GM23338 (cell line): ENCODE measurements at regions not wholly inside any gene's neighbourhood (a gene's known extent, or its start where the extent isn't known, plus 50 kb on each side); places are given as distances from the start of the nearest gene placed in this dataset.

Experiments used
- ATAC-seq: fragments of 200-7000 bp; cut with Tn5 transposase; 3 replicates; pipeline ENCODE4 v1.9.1; 2020
- DNase-seq: peaks from one replicate; pipeline ENCODE4 v3.0.0-alpha.2; 2015; ENCODE audit warnings: low spot score
- H2AFZ ChIP-seq: fragments of 200-600 bp; sonication (generic); 2 replicates; pipeline ENCODE4 v1.8.0; 2016; ENCODE audit warnings: antibody characterized with exemption, mild to moderate bottlenecking, moderate library complexity
- H3F3A ChIP-seq: fragments of 200-600 bp; sonication (generic); replicated peaks from 2 replicates; pipeline ENCODE4 v1.8.0; 2017; ENCODE audit warnings: antibody characterized with exemption, mixed run types, low read depth
- H3K27ac ChIP-seq: fragments of 200-600 bp; sonication (generic); 2 replicates; pipeline ENCODE4 v1.6.1; 2016; ENCODE audit warnings: low read depth
- H3K27me3 ChIP-seq: fragments of 200-600 bp; sonication (generic); 2 replicates; pipeline ENCODE4 v1.8.0; 2016; ENCODE audit warnings: mild to moderate bottlenecking, mixed run types, moderate library complexity; ENCODE audit not compliant: insufficient read depth
- H3K36me3 ChIP-seq: fragments of 200-600 bp; sonication (generic); 2 replicates; pipeline ENCODE4 v1.8.0; 2016; ENCODE audit warnings: mild to moderate bottlenecking; ENCODE audit not compliant: insufficient read depth
- H3K4me1 ChIP-seq: fragments of 200-600 bp; sonication (generic); 2 replicates; pipeline ENCODE4 v1.8.0; 2016; ENCODE audit warnings: mild to moderate bottlenecking, moderate library complexity; ENCODE audit not compliant: insufficient read depth
- H3K4me2 ChIP-seq: fragments of 200-600 bp; sonication (generic); 2 replicates; pipeline ENCODE4 v1.7.1; 2017; ENCODE audit warnings: mixed run types
- H3K4me3 ChIP-seq: fragments of 200-600 bp; sonication (generic); 2 replicates; pipeline ENCODE4 v1.6.1; 2016; ENCODE audit warnings: mixed run types
- H3K79me2 ChIP-seq: fragments of 200-600 bp; sonication (generic); replicated peaks from 2 replicates; pipeline ENCODE4 v1.8.0; 2017; ENCODE audit warnings: mild to moderate bottlenecking; ENCODE audit not compliant: insufficient read depth
- H3K9me2 ChIP-seq: fragments of 200-600 bp; sonication (generic); 2 replicates; pipeline ENCODE4 v1.8.0; 2017; ENCODE audit not compliant: insufficient read depth
- H4K20me1 ChIP-seq: fragments of 200-600 bp; sonication (generic); replicated peaks from 2 replicates; pipeline ENCODE4 v1.8.0; 2017; ENCODE audit warnings: mild to moderate bottlenecking; ENCODE audit not compliant: insufficient read depth
- H3K27ac Mint-ChIP-seq: 2 replicates; pipeline ENCODE4 v1.8.0; 2020; ENCODE audit warnings: inconsistent platforms, mild to moderate bottlenecking, moderate library complexity, mixed read lengths
- H3K27me3 Mint-ChIP-seq: 3 replicates; pipeline ENCODE4 v1.8.0; 2022; ENCODE audit warnings: low read depth, mild to moderate bottlenecking, moderate library complexity, mixed read lengths, inconsistent platforms; ENCODE audit not compliant: insufficient read depth, poor library complexity
- H3K36me3 Mint-ChIP-seq: 3 replicates; pipeline ENCODE4 v1.8.0; 2021; ENCODE audit warnings: low read depth, mild to moderate bottlenecking, inconsistent platforms, moderate library complexity, mixed read lengths
- H3K4me1 Mint-ChIP-seq: 3 replicates; pipeline ENCODE4 v1.8.0; 2020; ENCODE audit warnings: mild to moderate bottlenecking, inconsistent platforms, mixed read lengths
- H3K4me3 Mint-ChIP-seq: 3 replicates; pipeline ENCODE4 v1.8.0; 2021; ENCODE audit warnings: moderate library complexity, mild to moderate bottlenecking, inconsistent platforms, mixed read lengths
- H3K9me3 Mint-ChIP-seq: 3 replicates; pipeline ENCODE4 v1.8.0; 2020; ENCODE audit warnings: moderate library complexity, mild to moderate bottlenecking, inconsistent platforms, mixed read lengths
- CREB1 ChIP-seq: fragments of 250-450 bp; sonication (Bioruptor Pico); IDR thresholded peaks from 2 replicates; pipeline ENCODE4 v1.5.0; 2020; ENCODE audit warnings: low read depth, mild to moderate bottlenecking, moderate library complexity
- CTCF ChIP-seq, 2 experiments: fragments of 200-600 bp in 1 of 2; sonication (generic) in 1 of 2; conservative IDR thresholded peaks; 2 replicates each; pipeline versions ENCODE4 v1.5.1 to v1.6.1; 2016 to 2017; ENCODE audit warnings: antibody characterized with exemption in 2 of 2, low read depth in 2 of 2, mild to moderate bottlenecking in 2 of 2, moderate library complexity in 1 of 2
- EZH2 ChIP-seq: fragments of 200-600 bp; sonication (generic); IDR thresholded peaks from one replicate; pipeline ENCODE4 v1.8.0; 2017; ENCODE audit warnings: antibody characterized with exemption, mild to moderate bottlenecking, low read depth; ENCODE audit not compliant: unreplicated experiment
- EZH2phosphoT487 ChIP-seq: fragments of 200-600 bp; sonication (generic); IDR thresholded peaks from one replicate; pipeline ENCODE4 v1.8.1; 2018; ENCODE audit warnings: antibody characterized with exemption; ENCODE audit not compliant: unreplicated experiment
- JUNB ChIP-seq: IDR thresholded peaks from one replicate; pipeline ENCODE4 v1.6.1; 2016; ENCODE audit warnings: antibody characterized with exemption; ENCODE audit not compliant: unreplicated experiment
- NANOG ChIP-seq: IDR thresholded peaks from 2 replicates; pipeline ENCODE4 v1.6.1; 2016; ENCODE audit warnings: antibody characterized with exemption, borderline replicate concordance
- POLR2AphosphoS5 ChIP-seq: IDR thresholded peaks from 2 replicates; pipeline ENCODE4 v1.6.1; 2016; ENCODE audit warnings: antibody characterized with exemption, low read depth
- REST ChIP-seq: IDR thresholded peaks from one replicate; pipeline ENCODE4 v1.6.1; 2018; ENCODE audit warnings: antibody characterized with exemption; ENCODE audit not compliant: unreplicated experiment
- STAT1 ChIP-seq: IDR thresholded peaks from one replicate; pipeline ENCODE4 v1.6.1; 2016; ENCODE audit warnings: antibody characterized with exemption; ENCODE audit not compliant: unreplicated experiment
- ZNF114 ChIP-seq: fragments of 250-450 bp; sonication (Bioruptor Pico); IDR thresholded peaks from 2 replicates; pipeline ENCODE4 v1.5.0; 2020; ENCODE audit warnings: mild to moderate bottlenecking, moderate library complexity
- ZNF331 ChIP-seq: fragments of 250-450 bp; sonication (Bioruptor Pico); IDR thresholded peaks from 2 replicates; pipeline ENCODE4 v1.5.0; 2020; ENCODE audit warnings: low read depth, mild to moderate bottlenecking, moderate library complexity
- ZNF462 ChIP-seq: fragments of 250-450 bp; sonication (Bioruptor Pico); IDR thresholded peaks from 2 replicates; pipeline ENCODE4 v1.5.0; 2020; ENCODE audit warnings: mild to moderate bottlenecking, moderate library complexity

- no peak overlapping the region for H3K27ac ChIP-seq
- no peak for ATAC-seq
- Mint-ChIP-seq H3K27ac (no peak overlapping the region), H3K36me3 (peaks cover 8% of the 10 kb centered on the region; the same call in 2 of the 3 replicates), H3K27me3 (peaks cover 2% of the 10 kb centered on the region), H3K4me3 (no peak overlapping the region), H3K9me3 (peaks cover 11% of the 10 kb centered on the region), H3K4me1 (peaks cover 6% of the 10 kb centered on the region; the same call in 1 of the 3 replicates)
- TF ChIP-seq ZNF331 (no peak), STAT1 (no peak), POLR2AphosphoS5 (no peak), EZH2phosphoT487 (no peak), JUNB (no peak), ZNF114 (CRISPR knock-in tag) (no peak), EZH2 (no peak), CREB1 (CRISPR knock-in tag) (no peak), CTCF (conservative IDR thresholded peaks at IDR 0.05; ENCODE audit: low read depth in 2 of 2) (no peak), NANOG (no peak), REST (no peak), ZNF462 (CRISPR knock-in tag) (no peak)
- H3K79me2 ChIP-seq: no peaks in the 10 kb centered on the region
- H2AFZ ChIP-seq: no peak overlapping the region
- H3K9me2 ChIP-seq: no peaks in the 10 kb centered on the region
- no peaks in the 10 kb centered on the region for H4K20me1 ChIP-seq
- H3K4me1 ChIP-seq: no peaks in the 10 kb centered on the region
- no peak overlapping the region for H3K4me3 ChIP-seq
- H3K36me3 ChIP-seq: no peaks in the 10 kb centered on the region
- H3K27me3 ChIP-seq: no peaks in the 10 kb centered on the region
- DNase-seq: no peak
- no peak overlapping the region for H3K4me2 ChIP-seq
- no peaks in the 10 kb centered on the region for H3F3A ChIP-seq
These were observed 77.6 kb upstream of the SESN3 start for GRCh38 chr11:95308512-95309035.
